AG10803 (cell line): ENCODE measurements at regions not wholly inside any gene's neighbourhood (a gene's known extent, or its start where the extent isn't known, plus 50 kb on each side); places are given as distances from the start of the nearest gene placed in this dataset.

ENCODE experiments used
- DNase-seq: peaks from one replicate; pipeline ENCODE4 v3.0.0; 2010; ENCODE audit warnings: low read depth
- H3K4me3 ChIP-seq: 2 replicates; pipeline ENCODE4 v1.5.1; 2011; ENCODE audit warnings: mild to moderate bottlenecking, low read length, control low read depth
- CTCF ChIP-seq: conservative IDR thresholded peaks from 2 replicates; pipeline ENCODE4 v1.5.1; 2011; ENCODE audit warnings: mild to moderate bottlenecking, low read length, control low read depth, inconsistent platforms

GRCh38 chr9:88682431-88682831 lies 147.5 kb downstream of the NXNL2 start:
- DNase-seq: no peak
- H3K4me3 ChIP-seq: no peak overlapping the region
- TF ChIP-seq CTCF: no peak

GRCh38 chr9:88684046-88684445 lies 149.1 kb downstream of the NXNL2 start:
- no peak overlapping the region for H3K4me3 ChIP-seq
- TF ChIP-seq CTCF: no peak
- no peak for DNase-seq

GRCh38 chr9:88684845-88685244 lies 149.9 kb downstream of the NXNL2 start:
- no peak for DNase-seq
- H3K4me3 ChIP-seq: no peak overlapping the region
- TF ChIP-seq CTCF: no peak

GRCh38 chr9:88685966-88686365 lies 151.0 kb downstream of the NXNL2 start:
- no peak for TF ChIP-seq CTCF
- H3K4me3 ChIP-seq: no peak overlapping the region
- DNase-seq: no peak

GRCh38 chr9:88689509-88690298 lies 154.7 kb downstream of the NXNL2 start:
- no peak overlapping the region for H3K4me3 ChIP-seq
- no peak for TF ChIP-seq CTCF
- DNase-seq: no peak

GRCh38 chr9:88690628-88691027 lies 155.7 kb downstream of the NXNL2 start:
- DNase-seq: no peak
- no peak overlapping the region for H3K4me3 ChIP-seq
- TF ChIP-seq CTCF: no peak

- TF ChIP-seq CTCF: no peak
- DNase-seq: no peak
- no peak overlapping the region for H3K4me3 ChIP-seq
These were observed 156.1 kb downstream of the NXNL2 start for GRCh38 chr9:88691091-88691490.
